ENCODE measurements at regions not wholly inside any gene's neighbourhood (a gene's known extent, or its start where the extent isn't known, plus 50 kb on each side); places are given as distances from the start of the nearest gene placed in this dataset.
A peak's percentile ranks its signal among the peaks of the same experiment; 100 is the strongest.

DNA sequence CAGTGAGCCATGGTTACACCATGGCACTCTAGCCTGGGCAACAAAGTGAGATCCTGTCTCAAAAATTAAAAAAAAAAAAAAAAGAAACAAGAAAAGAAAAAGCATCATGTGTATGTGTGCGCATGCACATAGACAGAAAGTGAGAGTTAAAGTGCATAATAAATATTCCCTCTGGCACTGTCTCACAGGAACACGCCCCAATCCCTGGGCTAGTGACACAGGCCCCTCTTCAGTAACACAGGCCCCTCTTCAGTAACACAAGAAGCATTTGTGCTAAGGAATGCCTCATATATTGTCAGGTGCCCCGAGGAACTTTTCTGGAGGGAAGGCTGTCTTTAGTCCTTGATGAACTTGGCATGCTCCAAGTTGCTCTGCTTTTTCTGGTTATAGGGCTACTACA lies 57.5 kb downstream of the RPL27A start:
- DNase-seq: no peak

DNA sequence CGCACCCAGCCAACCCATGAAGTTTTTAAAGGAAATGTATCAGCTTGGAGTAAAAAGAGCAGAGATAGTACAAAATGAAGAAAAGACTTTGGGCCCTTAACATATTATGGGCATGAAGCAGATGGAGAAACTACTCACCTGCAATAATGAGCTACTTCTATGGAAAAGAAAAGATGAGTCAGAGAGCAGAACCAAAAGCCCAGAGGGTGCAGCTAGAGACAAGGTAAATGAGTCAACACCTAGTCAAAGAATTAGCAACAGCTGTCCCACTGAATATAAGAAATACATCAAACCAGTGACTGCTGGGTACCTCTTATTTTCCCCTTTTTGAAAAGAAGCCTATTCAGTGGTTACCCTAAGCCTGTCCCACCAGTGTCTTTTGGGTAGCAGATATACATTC lies 61.8 kb downstream of the RPL27A start:
- no peak for DNase-seq

DNA sequence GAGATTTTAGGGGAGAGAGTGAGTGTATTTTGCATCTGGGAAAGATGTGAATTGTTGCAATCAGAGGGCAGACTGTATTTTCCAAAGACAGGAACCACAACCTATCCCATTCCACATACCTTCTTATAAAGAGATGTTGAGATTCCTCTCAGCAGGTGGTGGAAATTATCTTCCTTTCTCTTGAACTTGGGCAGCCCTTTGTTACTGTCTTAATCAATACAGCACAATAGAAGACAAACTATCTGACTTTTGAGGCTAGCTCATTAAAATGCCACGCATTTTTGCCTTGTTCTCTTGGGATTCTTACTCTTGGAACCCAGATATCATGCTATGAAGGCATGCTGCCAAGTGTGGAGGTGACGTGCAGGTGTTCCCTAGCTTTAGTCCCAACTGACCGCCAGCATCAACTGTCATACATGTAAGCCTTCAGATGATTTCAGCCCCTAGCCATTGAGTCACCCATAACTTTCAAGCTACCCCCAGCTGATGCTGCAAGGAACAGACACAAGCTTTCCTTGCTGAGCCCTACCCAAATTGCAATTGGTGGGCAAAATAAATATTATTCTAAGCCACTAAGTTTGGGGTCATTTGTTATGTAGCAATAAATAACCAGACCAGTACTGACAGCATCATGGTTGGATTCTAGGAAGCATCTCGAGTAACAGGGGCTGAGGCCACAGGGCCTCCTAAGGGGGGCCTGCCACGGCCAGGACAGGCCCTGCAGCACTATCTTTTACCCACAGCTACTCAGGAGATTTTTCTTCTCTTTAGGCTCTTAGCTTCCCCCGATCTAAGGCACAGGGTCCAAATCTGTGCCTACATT lies 63.0 kb downstream of the RPL27A start:
- no peak for DNase-seq

DNA sequence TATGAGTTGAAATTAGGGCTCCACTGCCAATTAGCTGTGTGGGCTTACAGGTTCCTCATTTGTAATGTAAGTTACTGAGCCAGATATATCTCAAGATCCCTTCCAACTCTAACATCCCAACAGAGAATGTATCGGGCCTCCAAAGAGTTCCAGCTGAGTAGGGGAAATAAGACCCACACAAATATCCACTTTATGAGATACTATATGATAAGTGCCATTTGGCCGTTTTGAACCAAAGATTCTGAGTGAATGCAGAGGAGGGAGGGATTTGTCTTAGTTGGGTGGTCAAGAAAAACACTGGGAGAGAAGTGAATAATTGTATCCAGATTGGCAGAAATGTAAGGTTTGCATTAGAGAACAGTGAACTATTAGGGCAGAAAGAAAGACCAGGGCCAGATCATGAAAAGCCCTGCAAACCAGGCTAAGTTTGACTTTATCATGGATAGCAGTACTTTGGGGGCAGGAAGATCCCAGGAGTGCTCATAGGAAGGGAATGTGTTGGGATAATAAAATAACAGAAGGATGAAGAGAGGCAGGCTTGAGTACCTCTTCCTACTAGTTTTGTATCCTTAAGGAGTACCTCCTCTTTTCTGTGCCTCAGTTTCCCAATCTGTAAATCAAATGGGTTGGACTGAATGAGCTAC lies 63.9 kb downstream of the RPL27A start:
- DNase-seq: no peak

DNA sequence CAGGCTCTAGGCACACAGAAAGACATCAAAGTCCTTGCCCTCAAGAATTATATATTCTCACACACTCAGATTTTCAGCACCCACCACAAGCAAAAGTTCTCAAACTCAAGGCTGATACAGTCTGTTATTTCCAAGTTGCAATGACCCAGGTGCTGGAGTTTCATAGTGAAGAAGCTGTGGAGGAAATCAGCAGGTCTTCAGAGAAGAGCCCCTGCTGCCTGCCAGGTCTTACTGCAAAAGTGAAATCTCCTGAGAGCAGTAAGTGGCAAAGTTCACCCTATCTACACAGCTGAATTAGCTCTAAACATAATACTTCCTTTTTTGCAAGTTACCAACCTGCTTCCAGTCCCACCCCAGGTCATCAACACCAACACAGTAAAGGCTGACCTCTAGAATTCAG lies 64.6 kb downstream of the RPL27A start:
- DNase-seq: no peak

DNA sequence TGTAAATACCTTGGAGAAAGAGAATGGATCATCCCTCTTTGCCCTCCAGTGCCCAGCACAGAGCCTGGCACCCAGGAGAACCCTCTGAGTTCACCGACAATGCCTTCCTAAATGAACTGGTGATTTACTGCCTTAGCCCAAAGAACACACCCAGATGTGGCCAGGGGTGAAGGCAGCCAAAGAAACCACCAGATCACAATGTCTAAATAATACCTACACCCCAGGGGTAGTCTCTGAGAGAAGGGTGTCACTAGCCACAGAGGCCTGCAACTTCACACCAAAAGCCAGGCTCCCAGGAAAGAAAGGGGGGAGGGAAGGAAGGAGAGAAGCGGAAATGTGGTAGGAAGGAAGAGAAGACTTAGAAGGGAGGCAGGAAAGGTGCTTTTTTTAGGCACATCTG lies 65.7 kb downstream of the RPL27A start:
- no peak for DNase-seq

DNA sequence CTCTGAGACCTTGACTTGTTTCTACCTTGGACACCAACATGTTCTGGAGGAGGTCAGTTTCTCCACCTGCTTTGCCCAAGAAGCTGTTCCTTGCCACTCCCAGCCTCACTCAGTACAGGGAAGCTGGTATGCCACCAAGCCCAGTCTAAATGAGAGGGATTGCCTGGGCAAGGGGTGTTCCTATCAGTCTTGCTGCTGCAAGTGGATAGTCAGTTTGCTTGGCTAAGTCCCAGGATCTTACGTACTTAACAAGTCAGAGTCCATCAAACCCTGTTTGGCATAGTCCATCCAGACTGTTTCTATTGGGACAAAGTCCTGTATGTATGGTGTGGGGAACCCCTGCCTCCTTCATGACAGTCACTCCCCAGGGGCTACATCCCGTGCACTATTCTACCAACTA lies 66.6 kb downstream of the RPL27A start:
- no peak for DNase-seq

DNA sequence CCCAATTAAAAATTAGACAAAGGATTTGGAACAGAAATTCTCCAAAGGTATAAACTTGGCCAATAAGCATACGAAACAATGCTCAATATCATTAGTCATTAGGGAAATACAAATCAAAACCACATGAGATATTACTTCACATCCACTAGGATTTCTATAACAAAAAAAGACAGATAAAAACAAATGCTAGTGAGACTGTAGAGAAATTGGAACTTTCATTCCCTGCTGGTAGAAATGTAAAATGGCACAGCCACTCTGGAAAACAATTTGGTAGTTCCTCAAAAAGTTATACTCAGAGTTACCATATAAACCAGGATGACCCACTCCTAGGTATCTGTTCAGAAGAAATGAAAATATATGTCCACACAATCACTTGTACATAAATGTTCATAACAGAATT lies 71.6 kb downstream of the RPL27A start:
- DNase-seq: no peak

DNA sequence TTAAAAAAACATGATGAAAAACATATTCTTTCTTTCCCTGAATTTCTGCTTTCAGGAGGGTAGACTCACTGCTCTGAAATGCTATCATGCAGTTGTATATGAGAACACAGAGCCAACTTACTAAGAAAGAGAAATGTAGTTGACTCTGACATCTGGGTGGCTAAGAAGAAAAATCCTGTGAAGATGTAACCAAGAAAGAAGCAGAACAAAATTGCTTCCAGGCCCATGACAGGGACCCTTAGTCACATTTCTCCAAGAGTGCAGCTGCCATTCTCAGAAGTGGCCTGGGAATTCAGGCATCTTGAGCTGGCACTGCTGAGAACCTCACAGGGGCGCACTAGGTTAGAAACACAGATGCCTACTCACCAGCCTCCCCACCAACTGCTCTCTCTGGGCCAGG lies 73.6 kb downstream of the RPL27A start:
- DNase-seq: no peak

DNA sequence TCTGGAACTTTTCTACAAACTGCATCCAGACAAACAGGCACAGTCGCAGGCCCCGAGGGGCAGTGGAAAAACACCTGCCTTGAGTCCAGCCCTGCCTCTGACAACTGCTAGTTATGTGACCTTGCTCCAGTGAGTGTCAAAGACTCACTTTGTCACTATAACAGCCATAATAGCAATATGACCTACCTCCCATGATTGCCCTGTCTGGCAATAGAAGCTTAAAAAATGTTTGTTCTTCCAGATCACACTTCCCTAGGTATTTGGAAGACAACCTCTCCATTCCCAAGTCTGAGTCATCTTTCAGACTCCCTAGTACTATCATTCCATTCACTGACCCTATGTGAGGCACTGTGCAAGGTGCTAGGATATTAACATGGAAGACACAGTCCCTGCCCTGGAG lies 74.5 kb downstream of the RPL27A start:
- no peak for DNase-seq

DNA sequence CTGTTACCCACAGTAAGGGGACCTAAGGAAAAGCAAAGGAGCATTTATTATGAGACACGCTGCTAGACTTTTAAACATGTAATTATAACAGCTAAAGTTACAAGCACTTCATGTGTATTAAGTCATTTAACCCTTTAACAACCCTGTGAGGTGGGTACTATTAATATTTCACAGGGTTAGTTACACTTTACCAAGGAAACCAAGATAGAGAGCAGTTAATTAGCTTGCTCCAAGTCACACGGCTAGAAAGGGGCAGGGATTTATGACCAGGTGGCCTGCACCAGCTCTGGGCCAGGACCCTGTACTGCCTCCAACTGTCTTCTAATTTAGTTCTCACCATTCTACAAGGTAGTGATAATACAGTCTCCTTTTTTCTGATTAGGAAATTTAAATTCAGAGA lies 74.9 kb downstream of the RPL27A start:
- DNase-seq: no peak

DNA sequence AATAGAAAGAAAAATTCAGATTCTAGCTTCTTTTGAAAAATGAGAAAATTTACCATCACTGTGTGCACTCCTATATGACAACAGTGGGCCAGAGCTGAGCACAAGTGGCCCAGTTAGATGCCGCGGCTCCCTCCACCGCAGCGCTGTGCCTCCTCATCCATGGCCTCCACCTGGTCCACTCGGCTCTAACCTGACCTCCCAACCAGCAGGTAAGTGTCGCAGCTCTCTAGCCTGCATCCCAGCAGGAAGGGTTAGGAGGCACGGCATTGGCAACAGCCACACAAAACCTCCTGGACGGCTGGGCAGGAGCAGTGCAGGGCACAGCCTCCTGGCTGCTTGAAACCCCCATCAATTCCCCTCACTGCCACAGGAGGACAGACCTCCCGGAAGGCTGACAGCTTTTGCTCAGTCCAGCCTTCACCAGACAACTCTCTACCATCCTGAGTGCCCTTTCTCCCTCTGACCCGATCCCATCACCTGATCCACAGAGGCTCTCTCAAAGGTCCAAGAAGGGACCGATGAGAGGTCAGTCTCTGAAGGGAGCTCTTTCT lies 76.1 kb downstream of the RPL27A start:
- peak; percentile 10 for DNase-seq

DNA sequence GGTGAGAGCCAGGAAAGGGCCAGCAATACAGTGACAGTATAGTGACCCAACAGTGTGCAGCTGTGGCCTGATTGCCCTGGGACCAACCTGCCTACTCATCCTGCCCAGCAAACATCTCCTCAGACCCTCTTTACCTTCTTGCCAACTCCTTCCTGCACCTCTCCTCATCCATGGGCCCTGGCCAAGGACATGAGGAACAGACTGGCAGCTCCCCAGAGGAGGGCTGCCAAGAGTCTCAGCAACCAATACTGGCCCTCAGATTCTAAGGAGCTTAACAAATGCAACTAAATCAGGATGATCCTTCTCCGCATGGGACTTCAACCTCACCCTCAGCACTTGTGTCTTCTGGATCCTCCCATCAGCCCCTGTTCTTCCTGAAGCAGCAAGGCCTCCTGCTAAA lies 77.0 kb downstream of the RPL27A start:
- DNase-seq: peak; percentile 21

DNA sequence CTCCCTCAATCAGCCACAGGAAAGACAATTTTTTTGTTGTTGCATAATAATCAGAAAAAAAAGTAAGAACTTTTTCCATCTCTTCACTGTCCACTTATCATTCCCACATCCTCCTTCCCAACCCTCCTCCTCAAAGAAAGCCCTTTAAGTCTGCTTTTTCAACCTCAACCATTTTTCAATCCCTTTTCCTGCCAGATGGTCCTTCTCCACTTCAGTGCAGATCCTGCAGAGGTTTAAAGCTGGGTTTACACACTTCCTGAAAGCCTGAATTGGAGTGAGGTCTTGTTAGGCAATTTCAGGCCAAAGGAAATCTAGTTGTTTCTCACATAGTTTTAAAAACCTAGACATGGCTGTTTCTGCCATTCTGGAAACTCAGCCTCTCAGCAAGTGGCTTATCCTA lies 78.3 kb downstream of the RPL27A start:
- DNase-seq: peak; percentile 6

DNA sequence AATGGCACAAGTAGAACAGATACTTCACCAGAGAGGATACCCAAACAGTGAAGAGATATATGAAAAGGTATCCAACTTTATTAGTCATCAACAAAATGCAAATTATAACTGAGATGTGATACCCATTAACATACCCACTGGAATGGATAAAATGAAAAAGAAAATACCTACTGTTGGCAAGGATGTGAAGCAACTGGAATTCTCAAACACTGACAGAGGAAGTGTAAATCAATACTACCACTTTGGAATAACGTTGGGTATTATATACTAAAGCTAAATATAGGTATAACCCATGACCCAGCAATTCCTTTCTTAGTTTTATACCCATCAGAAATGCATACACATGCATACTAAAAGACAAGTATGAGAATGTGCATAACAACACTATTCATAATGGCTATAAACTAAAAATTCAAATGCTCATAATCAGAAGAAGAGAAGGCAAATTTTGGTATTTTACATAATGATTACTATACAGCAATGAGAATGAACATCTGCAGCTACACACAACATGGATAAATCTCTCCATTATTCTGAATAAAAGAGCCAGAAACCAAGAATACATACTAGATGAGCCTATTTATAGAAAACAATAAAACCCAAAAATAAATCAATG lies 80.6 kb downstream of the RPL27A start:
- DNase-seq: no peak

DNA sequence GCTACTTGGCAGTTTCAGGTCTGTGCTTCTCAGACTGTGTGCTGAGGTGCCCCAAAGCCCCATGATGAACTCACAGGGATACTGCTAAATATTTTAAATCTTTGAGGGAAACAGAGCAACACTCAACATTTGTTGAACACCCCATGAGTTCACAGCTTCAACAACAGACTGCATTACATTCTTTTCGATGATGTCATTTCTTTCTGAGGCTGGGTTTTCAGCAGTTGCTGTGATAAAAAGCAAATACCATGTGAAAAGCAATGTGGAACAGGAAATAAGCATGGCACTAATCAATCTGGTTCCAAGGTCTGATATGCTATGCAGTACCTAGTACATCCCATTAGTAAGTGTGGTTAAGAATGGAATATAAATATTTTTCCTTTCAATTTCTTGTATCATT lies 82.7 kb downstream of the RPL27A start:
- DNase-seq: no peak

DNA sequence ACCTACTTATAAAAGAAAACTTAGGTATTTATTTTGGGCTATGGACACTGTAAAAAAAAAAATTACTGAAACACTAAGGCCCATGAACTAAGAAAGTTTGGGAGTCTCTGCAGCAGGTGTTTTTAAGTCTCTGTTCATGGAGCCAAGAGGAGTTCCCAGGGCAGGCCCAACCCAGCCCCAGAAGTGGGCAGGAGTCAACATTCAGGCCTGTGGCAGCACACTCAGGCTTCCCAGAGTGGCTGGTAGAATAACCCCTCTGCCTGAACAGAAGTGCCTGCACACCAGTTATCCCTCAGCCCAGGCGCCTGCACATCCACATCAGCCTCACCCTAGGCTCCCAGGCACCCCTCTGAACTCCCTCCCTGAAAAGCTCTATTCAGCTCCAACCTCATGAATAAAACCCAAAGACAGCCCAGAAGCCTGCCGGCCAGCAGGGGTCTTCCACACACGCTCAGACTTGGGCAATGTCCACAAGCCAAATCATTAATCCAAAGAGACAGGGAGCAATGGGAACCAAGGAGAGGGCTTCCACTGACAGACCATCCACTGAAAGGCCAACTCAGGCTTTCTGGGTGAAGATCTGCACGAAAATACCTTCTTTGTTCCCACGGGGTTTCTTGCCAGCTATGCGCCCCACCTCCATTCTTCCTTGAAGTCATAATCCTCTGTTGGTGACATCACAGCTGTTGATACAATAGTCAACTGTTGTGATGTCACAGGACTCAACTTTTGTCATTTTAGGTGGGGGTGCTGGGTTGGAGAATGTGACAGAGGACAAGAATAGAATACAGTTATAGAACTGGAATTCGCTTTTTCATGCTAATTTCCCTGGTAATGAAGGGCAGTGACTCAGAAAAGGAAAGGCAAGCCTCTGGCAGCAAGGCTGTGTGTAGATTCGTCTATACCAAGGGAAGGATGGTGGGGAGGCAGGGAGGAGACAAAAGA lies 83.7 kb downstream of the RPL27A start:
- DNase-seq: no peak

DNA sequence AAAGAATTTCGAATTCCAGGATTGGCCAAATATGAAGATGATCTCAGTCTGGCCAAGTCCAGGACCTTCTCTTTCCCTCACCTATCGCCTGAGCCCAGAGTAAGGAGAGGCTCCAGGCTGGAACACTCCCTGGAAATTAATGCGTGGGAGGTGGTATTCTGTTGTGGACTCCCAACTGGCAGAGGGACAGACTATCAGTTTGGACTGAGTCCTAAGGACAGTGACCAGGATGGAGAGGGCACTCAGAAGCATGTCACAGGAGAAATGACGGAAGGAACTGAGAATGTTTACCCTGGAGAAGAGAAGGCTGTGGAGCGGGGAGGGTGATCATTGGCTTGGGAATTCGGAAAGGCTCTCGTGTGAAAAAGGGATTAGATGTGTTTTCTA lies 84.4 kb downstream of the RPL27A start:
- DNase-seq: no peak

DNA sequence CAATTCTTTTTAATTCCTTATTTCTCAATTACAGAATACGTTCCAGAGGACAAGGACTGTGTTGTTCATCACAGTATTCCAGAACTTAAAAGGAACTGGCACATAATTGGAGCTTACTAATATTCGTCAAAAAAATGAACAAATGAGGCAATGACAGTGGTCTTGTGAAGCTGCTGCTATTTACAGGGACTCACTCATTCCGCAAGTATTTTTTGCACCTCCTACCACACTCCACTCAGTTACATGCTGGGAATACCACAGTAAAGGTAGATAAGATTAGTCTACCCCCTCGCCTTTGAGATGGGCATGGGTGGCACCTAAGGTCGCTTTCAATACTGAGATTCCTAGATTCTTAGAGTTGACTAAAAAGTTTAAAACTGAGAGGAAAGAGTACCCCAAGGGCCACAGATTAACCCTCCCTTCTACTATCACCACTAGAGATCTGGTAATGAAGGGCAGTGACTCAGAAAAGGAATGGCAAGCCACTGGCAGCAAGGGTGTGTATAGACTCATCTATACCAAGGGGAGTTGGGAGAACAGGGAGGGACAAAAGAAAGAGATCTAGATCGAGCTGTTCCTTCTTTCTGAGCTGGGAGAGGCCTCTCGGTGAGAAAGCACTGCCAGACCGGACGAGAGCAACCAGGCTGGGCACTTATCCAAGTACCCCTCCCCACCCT lies 85.0 kb downstream of the RPL27A start:
- DNase-seq: no peak

DNA sequence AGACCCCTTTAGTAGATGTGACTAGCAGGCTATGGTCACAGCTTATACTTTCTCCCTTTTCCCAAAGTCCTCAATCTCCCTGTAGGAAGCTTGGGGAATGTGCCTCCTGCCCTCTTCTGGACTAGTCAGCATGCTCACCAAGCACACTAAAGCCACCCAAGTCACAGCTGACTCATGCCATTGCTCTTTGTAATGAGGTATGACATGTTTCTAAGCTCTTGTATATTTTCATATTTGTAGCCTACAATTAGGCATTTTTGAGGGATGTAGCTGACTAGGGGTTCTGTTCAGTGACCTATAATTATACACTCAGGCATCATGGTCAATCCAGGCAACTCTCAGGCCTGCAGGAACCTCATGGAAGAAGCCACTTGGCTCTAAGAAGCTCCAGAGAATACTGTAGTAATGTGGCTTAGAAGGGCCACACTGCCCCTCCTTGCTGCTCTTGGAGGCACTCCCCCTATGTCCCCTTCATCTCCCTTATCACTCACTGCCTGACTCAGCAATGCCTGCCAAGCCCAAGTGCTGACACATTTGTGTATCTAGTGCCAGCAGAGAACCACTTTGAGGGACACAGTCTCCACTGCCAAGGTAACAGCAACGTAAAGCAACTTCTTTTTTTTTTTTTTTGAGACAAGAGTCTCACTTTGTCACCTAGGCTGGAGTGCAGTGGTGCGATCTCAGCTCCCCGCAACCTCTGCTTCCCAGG lies 86.2 kb downstream of the RPL27A start:
- DNase-seq: peak; percentile 43
